ENCODE measurements at regions not wholly inside any gene's neighbourhood (a gene's known extent, or its start where the extent isn't known, plus 50 kb on each side); places are given as distances from the start of the nearest gene placed in this dataset.
"Not testable (repeated sequence)": the region's sequence is repeated elsewhere in the genome, so short reads cannot be mapped to it uniquely, and the experiment has no call there.

DNA sequence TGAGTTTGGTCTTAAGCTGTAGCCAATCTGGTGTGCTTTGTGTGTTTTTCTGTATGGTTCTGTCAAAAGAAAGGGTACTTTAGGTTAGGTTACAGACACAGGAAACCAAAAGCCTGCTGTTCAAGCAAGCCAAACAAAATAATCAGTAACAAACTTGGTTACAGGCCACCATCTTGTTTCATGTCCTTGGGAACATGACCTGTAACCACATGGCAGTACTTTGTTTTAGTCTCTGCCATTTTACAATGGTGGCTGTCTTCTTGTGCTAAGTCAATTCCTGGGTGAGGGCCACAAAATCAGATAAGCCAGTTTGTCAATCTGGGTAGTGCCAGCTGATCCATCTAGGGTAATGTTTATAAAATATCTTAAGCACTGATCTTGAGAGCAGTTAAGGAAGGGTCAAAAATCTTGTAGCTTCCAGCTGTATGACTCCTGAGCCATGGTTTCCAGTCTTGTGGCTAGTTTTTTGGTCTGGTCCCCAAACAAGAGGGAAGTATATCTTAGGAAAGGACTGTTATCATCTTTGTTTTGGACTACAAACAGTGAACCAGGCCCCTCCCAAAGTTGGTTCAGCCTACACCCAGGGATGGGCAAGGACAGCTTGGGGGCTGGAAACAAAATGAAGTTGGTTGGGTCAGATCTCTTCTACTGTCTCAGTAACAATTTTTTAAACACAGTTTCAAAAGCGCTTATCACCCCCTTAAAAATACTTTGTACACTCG lies 90.0 kb downstream of the IGLL5 start:
- no peak for DNase-seq (ENCODE audit: low spot score)

DNA sequence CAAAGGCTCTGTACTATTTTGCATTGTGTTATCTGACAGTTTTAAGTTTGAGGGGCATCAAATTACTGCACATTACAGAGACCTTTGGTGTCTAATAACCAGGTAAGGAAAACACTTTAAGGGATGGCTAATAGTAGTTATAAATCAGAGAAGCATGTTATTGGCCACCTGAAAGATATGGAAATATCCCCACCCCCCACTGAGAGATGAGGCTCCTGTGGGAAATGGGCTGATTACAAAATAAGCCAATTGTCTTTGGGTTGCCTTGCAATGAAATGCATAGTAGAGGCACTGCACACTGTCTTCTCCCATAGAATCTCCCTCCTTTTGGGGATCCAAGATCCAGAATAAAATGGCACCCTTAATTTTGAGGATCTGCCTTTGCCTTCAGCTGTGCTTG lies 91.0 kb downstream of the IGLL5 start:
- no peak for DNase-seq (ENCODE audit: low spot score)

DNA sequence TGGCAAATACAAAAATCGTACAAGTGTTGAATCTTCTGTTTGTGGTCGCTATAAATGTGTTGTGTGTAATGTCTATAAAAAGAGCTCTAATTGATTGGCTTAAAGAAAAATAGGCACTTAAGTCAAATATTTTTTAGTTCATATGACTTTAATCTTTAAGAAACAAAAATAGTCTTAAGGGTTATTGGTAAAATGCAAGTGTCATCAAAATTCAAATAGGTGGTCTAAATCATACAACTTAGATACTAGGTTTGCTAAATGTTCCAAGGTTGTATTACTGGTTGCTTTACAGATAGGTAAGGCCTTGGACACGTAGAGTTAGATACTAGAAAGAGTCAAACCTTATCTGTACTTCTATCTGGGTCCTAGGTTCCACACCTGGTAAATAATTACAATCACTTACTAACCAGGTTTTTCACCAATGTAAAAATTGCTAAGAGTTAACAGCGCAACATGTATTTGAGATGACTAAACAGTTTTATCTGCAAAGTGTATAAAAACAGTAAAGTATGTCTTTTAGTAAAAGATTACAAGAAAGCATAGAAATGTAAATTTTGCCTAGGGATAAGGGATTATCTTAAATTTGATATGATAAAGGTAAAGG lies 91.1 kb upstream of the GNAZ start:
- DNase-seq (ENCODE audit: low spot score), result no peak

DNA sequence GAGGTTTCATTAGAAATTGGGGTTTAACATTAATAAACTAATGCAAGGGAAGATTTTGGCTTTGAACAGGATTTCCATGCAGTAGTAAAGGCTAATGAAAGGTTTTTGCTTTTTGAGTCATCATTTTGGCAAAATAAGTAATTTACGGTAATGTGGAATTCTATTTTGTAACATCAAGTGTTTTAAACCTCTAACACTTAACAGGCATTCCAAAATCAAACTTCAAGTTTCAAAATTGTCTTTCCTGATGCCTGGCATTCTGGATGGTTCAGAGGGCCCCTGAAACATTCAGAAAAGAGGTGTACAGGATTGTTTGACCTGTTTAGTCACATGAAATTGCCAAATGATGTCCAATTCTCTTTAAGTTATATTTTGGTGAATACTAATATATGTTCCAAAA lies 90.4 kb upstream of the GNAZ start:
- DNase-seq (ENCODE audit: low spot score), result no peak

DNA sequence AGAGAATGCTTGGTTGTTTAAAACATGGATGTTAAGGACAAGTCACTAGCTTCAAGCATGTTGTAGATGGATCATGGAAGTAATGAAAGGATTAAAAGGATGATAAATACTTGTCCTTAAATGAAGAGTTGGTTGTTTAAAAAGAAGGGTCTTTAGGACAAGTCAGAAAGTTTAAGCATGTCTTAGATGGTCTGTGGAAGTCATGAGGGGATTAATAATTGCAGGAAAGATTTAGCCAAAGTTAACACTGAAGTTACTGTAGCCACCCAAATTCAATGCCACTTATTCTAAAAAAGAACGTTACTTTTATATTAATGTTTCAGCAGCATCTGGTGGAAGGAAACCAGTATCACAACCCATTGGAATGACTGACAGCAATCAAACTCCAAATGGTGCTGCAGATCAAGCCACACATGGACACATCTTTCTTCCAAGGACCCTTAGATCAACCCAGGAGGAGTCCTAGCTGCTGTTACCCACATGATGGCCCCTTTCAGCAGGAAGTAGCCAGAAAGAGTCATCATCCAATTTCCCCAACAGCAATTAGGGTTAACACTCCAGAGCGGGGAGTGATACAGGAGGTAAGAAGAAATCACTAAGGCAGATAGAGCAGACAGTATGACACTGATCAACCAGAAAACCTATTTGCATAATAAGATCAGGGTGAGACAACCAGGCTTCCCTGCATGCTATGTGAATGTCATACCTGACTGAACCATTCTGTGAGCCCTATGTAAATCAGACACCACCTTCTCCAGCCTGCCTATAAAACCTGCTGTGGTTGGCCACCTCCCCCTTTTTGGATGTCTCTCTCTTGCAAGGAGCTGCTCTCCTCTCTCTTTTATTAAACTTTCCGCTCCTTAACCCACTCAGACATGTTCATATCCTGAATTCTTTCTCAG lies 88.4 kb upstream of the GNAZ start:
- no peak for DNase-seq (ENCODE audit: low spot score)

DNA sequence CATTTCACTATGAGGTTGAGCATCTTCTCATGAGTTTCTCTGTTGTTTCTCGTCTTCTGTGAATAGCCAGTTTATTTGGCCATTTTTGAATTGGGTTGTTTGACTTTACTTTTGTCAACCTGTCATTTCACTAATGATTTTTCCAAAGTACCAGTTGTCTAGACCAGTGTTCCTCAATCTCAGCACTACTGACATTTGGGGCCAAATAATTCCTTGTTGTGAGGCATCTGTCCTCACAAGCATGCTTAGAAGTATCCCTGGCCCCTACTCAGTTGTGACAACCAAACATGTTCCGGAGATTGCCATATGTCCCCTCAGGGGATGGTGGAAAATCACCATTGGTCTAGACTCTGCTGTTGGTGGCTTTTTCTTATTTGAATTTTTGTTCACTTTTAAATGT lies 87.7 kb upstream of the GNAZ start:
- DNase-seq (ENCODE audit: low spot score), result no peak

DNA sequence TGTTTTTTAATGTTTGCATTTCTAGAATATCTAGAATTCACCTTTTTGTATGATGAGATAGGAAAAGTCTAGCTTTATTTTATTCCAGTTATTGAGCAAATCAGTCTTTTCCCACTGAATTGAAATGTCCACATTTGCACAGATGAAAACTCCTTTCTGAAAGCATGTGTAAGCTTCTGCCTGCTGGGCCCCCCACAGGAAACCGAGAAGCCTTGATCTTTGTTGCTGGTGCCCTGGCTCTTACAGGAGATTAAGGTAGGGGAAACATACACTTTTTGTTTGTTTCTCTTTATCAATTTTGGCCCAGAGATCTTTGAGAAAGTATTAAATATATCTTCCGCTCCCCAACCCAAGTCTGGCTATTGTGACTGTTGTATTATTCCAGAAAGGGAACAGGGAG lies 87.2 kb upstream of the GNAZ start:
- no peak for DNase-seq (ENCODE audit: low spot score)

DNA sequence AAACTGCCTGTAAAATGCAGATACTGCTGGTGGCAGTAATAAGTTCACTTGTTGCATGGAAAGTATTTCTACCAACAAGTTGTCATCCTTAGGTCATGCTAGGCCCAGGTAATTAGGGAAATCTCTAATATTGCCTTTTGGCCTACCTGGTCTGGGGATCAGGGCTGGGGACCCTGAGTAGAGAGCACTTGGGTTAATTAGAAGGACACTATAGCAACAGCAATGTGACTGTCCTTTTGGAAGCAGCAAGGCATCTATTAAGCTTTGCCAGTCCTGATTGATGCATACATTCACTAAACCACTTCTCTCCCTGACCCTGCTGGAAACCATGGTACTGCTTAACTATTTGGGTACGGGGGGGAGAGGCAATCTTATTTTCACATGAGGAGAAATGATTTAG lies 86.5 kb upstream of the GNAZ start:
- no peak for DNase-seq (ENCODE audit: low spot score)

DNA sequence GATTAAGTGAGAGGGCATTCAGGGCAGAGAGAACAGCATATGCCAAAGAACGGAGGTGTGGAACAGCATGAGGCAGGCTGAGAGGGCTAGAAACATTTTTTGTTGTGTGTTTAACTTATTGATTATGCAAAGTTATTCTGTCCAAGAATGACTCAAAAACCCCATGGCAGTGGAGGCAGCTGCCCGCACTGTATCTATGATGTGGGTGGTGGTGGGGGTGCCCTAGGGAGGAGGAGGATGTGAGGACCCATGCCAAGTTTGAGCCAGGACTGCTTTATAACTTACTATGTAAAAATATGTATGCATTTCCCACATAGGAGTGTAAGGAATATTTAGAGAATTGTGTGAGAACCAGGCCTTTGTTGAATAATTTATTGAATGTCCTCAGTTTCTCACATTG lies 85.4 kb upstream of the GNAZ start:
- no peak for DNase-seq (ENCODE audit: low spot score)

DNA sequence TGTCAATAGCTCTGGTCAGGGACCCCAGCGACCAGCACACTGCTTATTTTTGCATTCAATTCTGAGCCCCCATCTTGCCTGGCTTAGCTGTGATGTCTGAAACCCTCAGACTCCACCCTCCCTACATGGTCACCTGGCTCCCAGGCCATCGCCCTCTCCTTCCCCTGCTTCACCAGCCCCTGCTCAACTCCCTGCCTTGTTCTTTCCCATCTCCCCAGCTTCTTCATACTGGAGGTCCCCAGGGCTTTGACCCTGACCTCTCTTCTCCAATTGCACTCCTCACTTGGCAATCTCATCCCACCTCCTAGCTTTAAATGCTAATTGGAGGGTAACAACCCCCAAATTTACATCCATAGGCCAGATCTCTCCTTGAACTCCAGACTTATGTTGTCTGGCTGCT lies 84.3 kb upstream of the GNAZ start:
- DNase-seq (ENCODE audit: low spot score), result no peak

DNA sequence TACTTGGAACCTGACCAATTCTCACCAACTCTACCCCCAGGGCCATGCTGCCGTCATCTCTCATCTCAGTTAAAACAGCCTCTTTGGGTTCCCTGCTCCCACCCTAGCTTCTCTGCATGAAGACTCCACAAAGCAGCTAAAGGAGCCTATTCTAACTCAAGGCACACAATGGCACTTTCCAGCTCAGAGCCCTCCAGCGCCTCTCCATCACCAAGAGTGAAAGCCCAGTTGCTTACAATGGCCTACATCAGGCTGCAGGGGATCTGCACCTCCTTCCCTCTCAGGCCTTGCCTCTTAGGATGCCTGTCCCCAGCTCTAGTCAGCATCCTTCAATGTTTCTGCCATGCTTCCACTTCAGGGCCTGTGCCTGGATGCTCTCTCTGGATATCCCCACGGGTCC lies 83.7 kb upstream of the GNAZ start:
- no peak for DNase-seq (ENCODE audit: low spot score)

DNA sequence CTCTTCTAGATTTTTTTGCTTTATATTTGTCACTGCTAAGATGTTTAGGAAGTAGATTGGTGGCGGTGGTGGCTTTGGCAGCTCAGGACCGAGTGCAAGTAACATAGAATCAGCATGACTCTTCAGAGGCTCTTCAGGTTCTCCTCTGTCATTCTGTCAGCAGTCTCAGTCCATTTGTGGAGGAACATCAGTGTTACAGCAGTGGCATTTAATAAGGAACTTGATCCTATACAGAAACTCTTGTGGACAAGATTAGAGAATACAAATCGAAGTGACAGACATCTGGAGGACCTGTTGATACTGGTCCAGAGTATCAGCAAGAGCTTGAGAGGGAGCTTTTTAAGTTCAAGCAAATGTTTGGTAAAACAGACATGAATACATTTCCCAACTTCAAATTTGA lies 82.2 kb upstream of the GNAZ start:
- no peak for DNase-seq (ENCODE audit: low spot score)

DNA sequence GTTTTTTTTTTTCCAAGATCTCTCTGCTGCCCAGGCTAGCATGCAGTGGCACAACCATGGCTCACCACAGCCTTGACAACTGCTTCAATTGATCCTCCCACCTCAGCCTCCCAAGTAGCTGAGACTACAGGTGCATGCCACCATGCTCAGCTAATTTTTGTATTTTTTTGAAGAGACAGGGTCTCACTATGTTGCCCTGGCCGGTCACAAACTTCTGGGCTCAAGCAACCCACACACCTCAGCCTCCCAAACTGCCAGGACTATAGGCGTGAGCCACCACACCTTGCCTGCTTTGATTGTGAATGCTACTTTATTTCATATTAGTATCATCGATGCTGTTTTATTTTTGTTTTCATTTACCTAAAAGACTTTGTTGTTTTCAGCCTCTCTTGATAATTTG lies 81.5 kb upstream of the GNAZ start:
- no peak for DNase-seq (ENCODE audit: low spot score)

DNA sequence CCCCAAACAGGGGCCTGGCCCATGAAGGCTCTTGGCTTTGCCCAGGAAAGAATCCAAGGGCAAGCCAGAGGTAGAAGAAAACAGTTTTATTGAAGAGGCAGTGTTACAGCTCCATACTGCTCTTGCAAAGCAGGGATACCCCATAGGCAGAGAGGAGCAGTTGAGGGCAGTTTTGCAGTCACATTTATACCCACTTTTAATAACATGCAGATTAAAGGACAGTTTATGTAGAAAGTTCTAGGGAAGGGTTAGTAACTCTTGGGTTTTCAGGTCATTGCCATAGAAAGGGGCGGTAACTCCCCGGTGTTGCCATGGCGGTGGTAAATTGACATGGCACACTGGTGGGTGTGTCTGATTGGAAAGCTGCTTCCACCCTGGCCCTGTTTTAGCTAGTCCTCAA lies 80.5 kb upstream of the GNAZ start:
- DNase-seq (ENCODE audit: low spot score), result no peak

DNA sequence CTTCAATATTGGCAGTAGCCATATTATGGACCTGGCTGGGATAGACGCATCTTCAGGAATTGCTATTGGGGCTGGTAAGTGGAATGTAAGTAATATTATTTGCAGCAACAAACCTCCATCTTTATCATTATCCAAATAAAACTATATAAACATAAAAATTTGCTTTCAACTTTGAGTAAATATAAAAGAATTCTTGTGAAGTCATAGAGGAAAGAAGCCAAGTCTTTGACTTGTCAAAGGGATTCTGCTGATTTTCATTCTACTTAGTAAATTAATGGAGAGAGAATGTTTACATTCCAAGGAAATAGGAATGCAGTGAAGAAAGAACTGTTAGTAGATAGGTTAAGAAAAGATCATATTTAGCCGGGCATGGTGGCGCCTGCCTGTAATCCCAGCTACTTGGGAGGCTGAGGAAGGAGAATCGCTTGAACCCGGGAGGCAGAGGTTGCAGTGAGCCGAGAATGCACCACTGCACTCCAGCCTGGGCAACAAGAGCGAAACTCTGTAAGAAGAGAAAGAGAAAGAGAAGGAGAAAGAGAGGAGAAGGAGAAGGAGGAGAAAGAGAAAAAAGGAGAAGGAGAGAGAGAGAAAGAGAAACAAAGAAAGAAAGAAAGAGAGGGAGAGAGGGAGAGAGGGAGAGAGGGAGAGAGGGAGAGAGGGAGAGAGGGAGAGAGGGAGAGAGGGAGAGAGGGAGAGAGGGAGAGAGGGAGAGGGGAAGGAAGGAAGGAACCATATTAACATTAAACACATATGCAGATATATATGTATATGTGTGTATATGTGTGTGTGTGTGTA lies 79.4 kb upstream of the GNAZ start:
- DNase-seq (ENCODE audit: low spot score), result not testable (repeated sequence)

DNA sequence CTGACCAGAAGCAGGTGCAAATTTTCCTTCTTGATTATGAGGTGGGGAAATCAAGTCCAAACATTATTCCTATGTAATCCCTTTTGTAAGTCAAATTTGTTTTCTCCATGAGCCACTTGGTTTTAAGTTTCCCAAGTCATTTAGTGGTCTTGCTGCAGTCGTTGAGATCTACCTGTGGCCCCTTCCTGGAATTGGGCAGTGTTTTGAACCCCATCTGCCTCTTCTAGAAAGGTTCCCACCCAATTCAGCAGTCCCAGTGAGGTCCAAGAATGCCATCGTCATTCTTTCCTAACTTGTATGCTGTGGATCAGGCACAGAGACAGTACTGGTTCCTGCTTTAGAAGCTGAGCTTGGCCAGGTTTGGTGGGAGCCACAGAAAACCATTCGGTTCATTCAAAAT lies 77.8 kb upstream of the GNAZ start:
- DNase-seq (ENCODE audit: low spot score), result no peak

DNA sequence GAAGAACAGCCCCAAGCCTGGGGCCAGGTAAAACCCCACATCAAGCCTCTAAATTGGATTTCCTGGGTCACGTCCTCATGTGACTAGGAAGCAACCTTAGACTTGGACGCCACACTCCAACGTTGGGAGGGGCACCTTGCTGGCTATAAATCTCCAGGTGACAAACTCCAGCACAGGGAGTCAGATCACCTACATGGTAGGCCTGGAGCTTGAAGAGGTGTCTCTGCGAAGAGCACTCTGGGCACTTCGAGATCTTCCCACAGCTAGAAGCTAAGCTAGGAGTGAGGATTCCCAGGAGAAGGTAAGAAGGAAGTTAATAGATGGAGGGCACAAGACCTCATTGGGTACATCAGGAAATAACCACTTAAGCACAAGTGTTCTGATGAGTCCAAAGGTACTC lies 77.1 kb upstream of the GNAZ start:
- no peak for DNase-seq (ENCODE audit: low spot score)

DNA sequence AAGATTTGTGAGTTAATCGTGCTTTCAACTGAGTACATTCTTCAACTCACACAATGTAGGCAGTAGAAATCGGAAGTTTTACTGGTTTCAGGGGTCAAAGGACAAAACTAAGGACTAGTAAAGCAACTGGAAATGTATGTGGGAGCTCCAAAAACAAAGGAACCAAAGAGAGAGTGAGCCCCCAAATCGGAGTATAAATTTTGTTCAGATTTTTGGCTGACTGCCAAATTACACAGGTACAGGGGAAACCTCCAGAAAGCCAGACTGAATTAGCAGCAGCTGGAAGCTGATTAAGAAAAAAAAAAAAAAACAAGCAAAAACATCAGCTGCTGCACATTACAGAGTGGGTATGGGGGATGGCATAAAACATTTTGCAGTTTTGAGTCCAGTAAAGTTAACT lies 75.2 kb upstream of the GNAZ start:
- no peak for DNase-seq (ENCODE audit: low spot score)

DNA sequence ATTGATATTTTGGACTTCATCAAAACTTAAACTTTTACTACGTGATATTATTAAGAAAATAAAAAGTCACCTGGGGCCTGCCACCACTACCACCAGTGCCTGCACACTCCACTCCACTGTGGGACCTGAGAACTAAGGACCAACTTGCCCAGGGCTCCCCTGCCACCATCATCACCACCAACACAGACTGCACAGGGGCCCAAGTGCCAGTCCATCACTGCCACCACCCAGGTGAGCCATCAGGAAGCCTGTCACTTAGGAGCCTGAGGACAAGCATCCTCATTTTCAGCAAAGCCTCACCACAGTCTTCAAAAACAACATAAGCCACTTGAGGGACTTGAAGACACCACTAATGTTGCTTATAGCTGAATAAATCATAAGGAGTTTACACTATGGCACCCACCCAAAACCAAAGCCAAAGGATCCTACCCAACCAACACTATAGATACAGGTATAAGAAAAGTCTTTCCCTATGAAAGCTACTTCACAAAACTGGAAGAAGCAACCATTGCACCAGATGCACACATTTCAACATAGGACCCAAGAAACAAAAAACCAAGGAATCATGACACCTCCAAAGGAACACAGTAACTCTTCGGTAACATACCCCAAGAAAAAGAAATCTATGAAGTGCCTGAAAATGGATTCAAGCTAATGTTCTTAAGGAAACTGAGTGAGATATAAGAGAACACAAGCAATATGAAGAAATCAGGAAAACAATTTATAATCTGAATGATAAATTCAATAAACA lies 73.6 kb upstream of the GNAZ start:
- DNase-seq (ENCODE audit: low spot score), result no peak

DNA sequence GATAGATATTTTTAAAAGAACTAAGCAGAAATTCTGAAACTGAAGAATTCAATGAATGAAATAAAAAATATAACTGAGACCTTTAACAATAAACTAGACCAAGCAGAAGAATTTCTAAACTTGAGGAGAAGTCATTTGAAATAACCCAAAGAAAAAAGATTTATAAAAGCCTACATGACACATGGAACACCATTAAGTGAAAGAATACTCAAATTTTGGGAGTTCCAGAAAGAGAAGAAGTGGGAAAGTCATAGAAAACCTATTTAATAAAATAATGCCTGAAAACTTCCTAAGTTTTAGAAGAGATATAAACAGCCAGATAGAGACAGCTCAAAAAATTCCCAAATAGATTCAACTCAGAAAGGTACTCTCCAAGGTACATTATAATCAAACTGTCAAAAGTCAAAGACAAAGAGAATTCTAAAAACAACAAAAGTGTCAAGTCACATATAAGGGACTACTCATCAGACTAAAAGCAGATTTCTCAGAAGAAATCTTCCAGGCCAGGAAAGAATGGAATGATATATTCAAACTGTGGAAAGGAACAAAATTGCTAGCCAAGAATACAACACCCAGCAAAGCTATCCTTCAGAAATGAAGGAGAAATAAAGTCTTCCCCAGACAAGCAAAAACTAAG lies 72.9 kb upstream of the GNAZ start:
- DNase-seq (ENCODE audit: low spot score), result no peak

DNA sequence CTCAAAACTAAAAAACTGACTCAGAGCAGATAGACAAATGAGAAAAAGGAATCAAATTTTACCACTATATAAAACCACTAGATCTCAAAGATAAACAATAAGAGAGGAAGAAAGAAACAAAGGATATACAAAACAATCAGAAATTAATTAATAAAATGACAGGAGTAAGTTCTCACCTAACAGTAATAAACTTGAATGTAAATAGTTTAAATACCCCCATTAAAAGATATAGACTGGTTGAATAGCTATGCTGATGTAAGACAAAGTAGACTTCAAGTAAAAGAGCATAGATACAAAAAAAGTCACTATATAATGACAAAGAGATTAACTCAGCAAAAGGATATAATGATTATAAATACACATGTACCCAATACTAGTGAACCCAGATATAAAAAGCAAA lies 72.3 kb upstream of the GNAZ start:
- no peak for DNase-seq (ENCODE audit: low spot score)

All from AG08395 (cell line).